ENCODE measurements at regions not wholly inside any gene's neighbourhood (a gene's known extent, or its start where the extent isn't known, plus 50 kb on each side); places are given as distances from the start of the nearest gene placed in this dataset.

- Histone ChIP-seq H3K79me2 (ENCODE audit: low read length) (no peaks in the 10 kb centered on the region), H3K9me2 (replicated peaks; ENCODE audit: insufficient read depth, low read length) (no peaks in the 10 kb centered on the region), H3K9ac (ENCODE audit: low read length) (no peak overlapping the region), H3K36me3 (ENCODE audit: insufficient read depth, low read length) (no peaks in the 10 kb centered on the region), H3K27me3 (ENCODE audit: low read length) (no peaks in the 10 kb centered on the region), H2AFZ (ENCODE audit: low read length) (no peak overlapping the region), H3K27ac (ENCODE audit: low read length) (no peak overlapping the region), H4K20me1 (ENCODE audit: insufficient read depth, low read depth, low read length) (no peaks in the 10 kb centered on the region), H3K4me1 (ENCODE audit: low read length) (no peaks in the 10 kb centered on the region), H3K4me3 (ENCODE audit: low read length) (no peak overlapping the region), H3K4me2 (ENCODE audit: low read depth, low read length, poor library complexity, severe bottlenecking) (no peak overlapping the region), H3K9me3 (ENCODE audit: low read length) (no peaks in the 10 kb centered on the region)
- DNase-seq = no peak
Measured at GRCh38 chr3:167876620-167877281, 141.2 kb downstream of the SERPINI1 start.

Measured in Karpas-422 (cell line).